Stimulated activated CD8-positive, alpha-beta memory T cell treated with anti-CD3 and anti-CD28 coated beads, Interleukin-15, amount 100 ng/mL, for 48 hours (primary cell): ENCODE measurements at regions not wholly inside any gene's neighbourhood (a gene's known extent, or its start where the extent isn't known, plus 50 kb on each side); places are given as distances from the start of the nearest gene placed in this dataset.
"Not testable (repeated sequence)": the region's sequence is repeated elsewhere in the genome, so short reads cannot be mapped to it uniquely, and the experiment has no call there.

ENCODE experiments used
- DNase-seq, 2 donors: peaks; one replicate each; pipeline ENCODE4 v3.0.0-alpha.2; 2020; ENCODE audit warnings: low read depth in 2 of 2

- no peak for DNase-seq
Observed at GRCh38 chr6:97914912-97915311, 631.9 kb upstream of the MMS22L start.

- DNase-seq: no peak
Observed at GRCh38 chr6:97915537-97915936, 632.5 kb upstream of the MMS22L start.

- DNase-seq: no peak
Observed at GRCh38 chr6:97917369-97917768, 634.4 kb upstream of the MMS22L start.

GRCh38 chr6:97919046-97919445 is 636.0 kb upstream of the MMS22L start:
- no peak for DNase-seq

- no peak for DNase-seq
Observed at GRCh38 chr6:97919631-97920030, 636.6 kb upstream of the MMS22L start.

- no peak for DNase-seq
Observed at GRCh38 chr6:97923249-97923648, 640.2 kb upstream of the MMS22L start.

GRCh38 chr6:97925504-97925903 is 642.5 kb upstream of the MMS22L start:
- DNase-seq: no peak

- no peak for DNase-seq
Observed at GRCh38 chr6:97939440-97940168, 656.6 kb upstream of the MMS22L start.

GRCh38 chr6:97947841-97948240 is 664.8 kb upstream of the MMS22L start:
- DNase-seq: no peak

- no peak for DNase-seq
Observed at GRCh38 chr6:97958134-97958533, 675.1 kb upstream of the MMS22L start.

- no peak for DNase-seq
Observed at GRCh38 chr6:97963193-97963592, 680.2 kb upstream of the MMS22L start.

- DNase-seq: no peak
Observed at GRCh38 chr6:97969065-97969464, 686.0 kb upstream of the MMS22L start.

- no peak for DNase-seq
Observed at GRCh38 chr6:97977084-97977483, 694.1 kb upstream of the MMS22L start.

GRCh38 chr6:97978855-97979271 is 695.8 kb upstream of the MMS22L start:
- no peak for DNase-seq

GRCh38 chr6:97979285-97979684 is 696.3 kb upstream of the MMS22L start:
- DNase-seq: not testable (repeated sequence)

- DNase-seq: no peak
Observed at GRCh38 chr6:97989451-97989850, 706.4 kb upstream of the MMS22L start.

GRCh38 chr6:97995158-97995557 is 712.1 kb upstream of the MMS22L start:
- no peak for DNase-seq

- DNase-seq: no peak
Observed at GRCh38 chr6:98002678-98003077, 719.7 kb upstream of the MMS22L start.

GRCh38 chr6:98014442-98015201 is 731.6 kb upstream of the MMS22L start:
- DNase-seq: no peak

GRCh38 chr6:98016565-98016964 is 733.5 kb upstream of the MMS22L start:
- no peak for DNase-seq

GRCh38 chr6:98020222-98020621 is 737.2 kb upstream of the MMS22L start:
- no peak for DNase-seq

- DNase-seq: no peak
Observed at GRCh38 chr6:98024359-98024758, 741.3 kb upstream of the MMS22L start.

GRCh38 chr6:98027898-98028297 is 744.9 kb upstream of the MMS22L start:
- no peak for DNase-seq
